ENCODE measurements at regions not wholly inside any gene's neighbourhood (a gene's known extent, or its start where the extent isn't known, plus 50 kb on each side); places are given as distances from the start of the nearest gene placed in this dataset.

- DNase-seq (ENCODE audit: low read depth) (no peak), FAIRE-seq (no peak)
- no peaks in the 10 kb centered on the region for H3K36me3 ChIP-seq (ENCODE audit: control insufficient read depth, insufficient read depth, low read length)
- H3K4me3 ChIP-seq (ENCODE audit: low read depth, low read length): no peak overlapping the region
- TF ChIP-seq CTCF (IDR thresholded peaks at IDR 0.05; ENCODE audit: insufficient read depth, low read length, severe bottlenecking): no peak
- H3K27me3 ChIP-seq (ENCODE audit: control insufficient read depth, insufficient read depth, low read length): no peaks in the 10 kb centered on the region
Observed at GRCh38 chr10:64312876-64313275, 791.7 kb downstream of the REEP3 start.

- H3K36me3 ChIP-seq (ENCODE audit: control insufficient read depth, insufficient read depth, low read length): no peaks in the 10 kb centered on the region
- FAIRE-seq (no peak), DNase-seq (ENCODE audit: low read depth) (no peak)
- H3K27me3 ChIP-seq (ENCODE audit: control insufficient read depth, insufficient read depth, low read length): no peaks in the 10 kb centered on the region
- H3K4me3 ChIP-seq (ENCODE audit: low read depth, low read length): no peak overlapping the region
- TF ChIP-seq CTCF (IDR thresholded peaks at IDR 0.05; ENCODE audit: insufficient read depth, low read length, severe bottlenecking): no peak
Observed at GRCh38 chr10:64313967-64314366, 792.8 kb downstream of the REEP3 start.

GRCh38 chr10:64316416-64316815, 795.2 kb downstream of the REEP3 start:
- no peak for FAIRE-seq
- no peak for TF ChIP-seq CTCF (IDR thresholded peaks at IDR 0.05; ENCODE audit: insufficient read depth, low read length, severe bottlenecking)
- DNase-seq (ENCODE audit: low read depth): no peak
- H3K4me3 ChIP-seq (ENCODE audit: low read depth, low read length): no peak overlapping the region
- no peaks in the 10 kb centered on the region for H3K27me3 ChIP-seq (ENCODE audit: control insufficient read depth, insufficient read depth, low read length)
- H3K36me3 ChIP-seq (ENCODE audit: control insufficient read depth, insufficient read depth, low read length): no peaks in the 10 kb centered on the region

- DNase-seq (ENCODE audit: low read depth): no peak
- H3K4me3 ChIP-seq (ENCODE audit: low read depth, low read length): no peak overlapping the region
- no peaks in the 10 kb centered on the region for H3K36me3 ChIP-seq (ENCODE audit: control insufficient read depth, insufficient read depth, low read length)
- TF ChIP-seq CTCF (IDR thresholded peaks at IDR 0.05; ENCODE audit: insufficient read depth, low read length, severe bottlenecking): no peak
- no peak for FAIRE-seq
- H3K27me3 ChIP-seq (ENCODE audit: control insufficient read depth, insufficient read depth, low read length): no peaks in the 10 kb centered on the region
Observed at GRCh38 chr10:64316833-64317232, 795.6 kb downstream of the REEP3 start.

- Histone ChIP-seq H3K27me3 (ENCODE audit: control insufficient read depth, insufficient read depth, low read length) (no peaks in the 10 kb centered on the region), H3K36me3 (ENCODE audit: control insufficient read depth, insufficient read depth, low read length) (no peaks in the 10 kb centered on the region), H3K4me3 (ENCODE audit: low read depth, low read length) (no peak overlapping the region)
- FAIRE-seq (no peak), DNase-seq (ENCODE audit: low read depth) (no peak)
- no peak for TF ChIP-seq CTCF (IDR thresholded peaks at IDR 0.05; ENCODE audit: insufficient read depth, low read length, severe bottlenecking)
Observed at GRCh38 chr10:64320448-64320847, 799.2 kb downstream of the REEP3 start.

- no peak for FAIRE-seq
- TF ChIP-seq CTCF (IDR thresholded peaks at IDR 0.05; ENCODE audit: insufficient read depth, low read length, severe bottlenecking): no peak
- Histone ChIP-seq H3K36me3 (ENCODE audit: control insufficient read depth, insufficient read depth, low read length) (no peaks in the 10 kb centered on the region), H3K27me3 (ENCODE audit: control insufficient read depth, insufficient read depth, low read length) (no peaks in the 10 kb centered on the region), H3K4me3 (ENCODE audit: low read depth, low read length) (no peak overlapping the region)
- DNase-seq (ENCODE audit: low read depth): no peak
Observed at GRCh38 chr10:64329510-64329909, 808.3 kb downstream of the REEP3 start.

All from bronchial epithelial cell (primary cell).